ENCODE measurements at regions not wholly inside any gene's neighbourhood (a gene's known extent, or its start where the extent isn't known, plus 50 kb on each side); places are given as distances from the start of the nearest gene placed in this dataset.

DNA sequence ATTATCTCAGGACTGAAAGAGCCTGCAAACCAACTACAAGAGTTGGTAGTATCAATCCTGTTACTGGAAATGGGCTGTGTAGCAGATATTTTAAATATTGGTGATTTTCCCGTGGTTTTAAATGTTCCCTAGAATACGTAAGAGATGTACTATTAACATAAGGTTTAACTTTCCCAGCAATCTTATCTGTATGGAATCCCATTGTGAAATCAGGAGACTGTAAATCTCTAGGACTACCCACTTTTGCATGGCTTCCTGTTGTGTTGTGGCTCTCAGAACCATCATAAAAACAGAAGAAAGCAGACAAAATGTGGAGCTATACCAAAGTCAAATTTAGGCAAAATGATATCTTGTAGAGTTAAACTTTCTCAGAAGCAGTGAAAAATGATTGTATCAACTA, 641.5 kb upstream of the SETBP1 start:
- H3K9me3 ChIP-seq (ENCODE audit: control insufficient read depth, insufficient read depth, low read depth, low read length): no peaks in the 10 kb centered on the region
- H4K20me1 ChIP-seq (ENCODE audit: control insufficient read depth, extremely low read depth, insufficient read depth, low read length): no peaks in the 10 kb centered on the region
- H3K27me3 ChIP-seq (ENCODE audit: control insufficient read depth, insufficient read depth, low read length): no peaks in the 10 kb centered on the region
- H3K27ac ChIP-seq (ENCODE audit: insufficient read depth, low read length): no peak overlapping the region
- H3K4me2 ChIP-seq (ENCODE audit: extremely low read depth, insufficient read depth, low read length): no peak overlapping the region
- no peaks in the 10 kb centered on the region for H3K4me1 ChIP-seq (ENCODE audit: control insufficient read depth, extremely low read depth, insufficient read depth, low read length)
- H3K36me3 ChIP-seq (ENCODE audit: control insufficient read depth, insufficient read depth, low read length): no peaks in the 10 kb centered on the region
- H3K4me3 ChIP-seq (replicated peaks in 1 of 4; ENCODE audit: control extremely low read depth in 1 of 4, insufficient read depth in 1 of 4, low read depth in 3 of 4, low read length in 4 of 4): no peak overlapping the region
- no peak overlapping the region for H3K9ac ChIP-seq (ENCODE audit: insufficient read depth, low read length)
- no peaks in the 10 kb centered on the region for H3K79me2 ChIP-seq (ENCODE audit: control insufficient read depth, insufficient read depth, low read length)
- TF ChIP-seq EZH2 (IDR thresholded peaks at IDR 0.05; ENCODE audit: low read length, missing control alignments): no peak
- TF ChIP-seq, protein P1, sequence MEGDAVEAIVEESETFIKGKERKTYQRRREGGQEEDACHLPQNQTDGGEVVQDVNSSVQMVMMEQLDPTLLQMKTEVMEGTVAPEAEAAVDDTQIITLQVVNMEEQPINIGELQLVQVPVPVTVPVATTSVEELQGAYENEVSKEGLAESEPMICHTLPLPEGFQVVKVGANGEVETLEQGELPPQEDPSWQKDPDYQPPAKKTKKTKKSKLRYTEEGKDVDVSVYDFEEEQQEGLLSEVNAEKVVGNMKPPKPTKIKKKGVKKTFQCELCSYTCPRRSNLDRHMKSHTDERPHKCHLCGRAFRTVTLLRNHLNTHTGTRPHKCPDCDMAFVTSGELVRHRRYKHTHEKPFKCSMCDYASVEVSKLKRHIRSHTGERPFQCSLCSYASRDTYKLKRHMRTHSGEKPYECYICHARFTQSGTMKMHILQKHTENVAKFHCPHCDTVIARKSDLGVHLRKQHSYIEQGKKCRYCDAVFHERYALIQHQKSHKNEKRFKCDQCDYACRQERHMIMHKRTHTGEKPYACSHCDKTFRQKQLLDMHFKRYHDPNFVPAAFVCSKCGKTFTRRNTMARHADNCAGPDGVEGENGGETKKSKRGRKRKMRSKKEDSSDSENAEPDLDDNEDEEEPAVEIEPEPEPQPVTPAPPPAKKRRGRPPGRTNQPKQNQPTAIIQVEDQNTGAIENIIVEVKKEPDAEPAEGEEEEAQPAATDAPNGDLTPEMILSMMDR (conservative IDR thresholded peaks at IDR 0.05 in 1 of 2, IDR thresholded peaks at IDR 0.05 in 1 of 2; ENCODE audit: low read depth in 1 of 2, low read length in 2 of 2): no peak
- H2AFZ ChIP-seq (ENCODE audit: low read length): no peak overlapping the region
- DNase-seq (ENCODE audit: low read depth in 2 of 2): peak in 1 of 2 donors; percentile 3

DNA sequence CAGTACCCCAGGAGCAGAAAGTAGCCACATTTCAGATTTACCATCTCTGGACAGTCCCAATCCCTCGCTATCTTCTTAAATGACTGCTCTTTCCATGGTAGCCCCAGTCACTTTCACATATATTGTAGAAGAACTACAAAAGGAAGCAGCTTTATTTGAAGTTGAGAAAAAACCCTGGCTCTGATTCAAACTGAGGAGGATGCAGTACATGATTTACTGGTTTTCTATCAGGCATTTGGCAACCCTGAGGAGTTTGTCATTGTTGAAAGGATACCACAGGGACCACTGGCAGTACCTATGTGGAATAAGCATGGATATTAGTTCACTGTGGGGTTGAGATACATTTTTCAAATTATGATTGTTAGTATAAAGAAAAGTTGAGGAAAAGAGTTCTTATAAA, 640.9 kb upstream of the SETBP1 start:
- Histone ChIP-seq H3K36me3 (ENCODE audit: control insufficient read depth, insufficient read depth, low read length) (no peaks in the 10 kb centered on the region), H3K4me1 (ENCODE audit: control insufficient read depth, extremely low read depth, insufficient read depth, low read length) (no peaks in the 10 kb centered on the region), H3K4me3 (replicated peaks in 1 of 4; ENCODE audit: control extremely low read depth in 1 of 4, insufficient read depth in 1 of 4, low read depth in 3 of 4, low read length in 4 of 4) (no peak overlapping the region), H3K9me3 (ENCODE audit: control insufficient read depth, insufficient read depth, low read depth, low read length) (no peaks in the 10 kb centered on the region), H4K20me1 (ENCODE audit: control insufficient read depth, extremely low read depth, insufficient read depth, low read length) (no peaks in the 10 kb centered on the region), H3K27me3 (ENCODE audit: control insufficient read depth, insufficient read depth, low read length) (no peaks in the 10 kb centered on the region), H3K79me2 (ENCODE audit: control insufficient read depth, insufficient read depth, low read length) (no peaks in the 10 kb centered on the region), H2AFZ (ENCODE audit: low read length) (no peak overlapping the region), H3K4me2 (ENCODE audit: extremely low read depth, insufficient read depth, low read length) (no peak overlapping the region), H3K9ac (ENCODE audit: insufficient read depth, low read length) (no peak overlapping the region), H3K27ac (ENCODE audit: insufficient read depth, low read length) (no peak overlapping the region)
- DNase-seq (ENCODE audit: low read depth in 2 of 2): no peak
- TF ChIP-seq, protein P1 (conservative IDR thresholded peaks at IDR 0.05 in 1 of 2, IDR thresholded peaks at IDR 0.05 in 1 of 2; ENCODE audit: low read depth in 1 of 2, low read length in 2 of 2): no peak
- no peak for TF ChIP-seq EZH2 (IDR thresholded peaks at IDR 0.05; ENCODE audit: low read length, missing control alignments)

DNA sequence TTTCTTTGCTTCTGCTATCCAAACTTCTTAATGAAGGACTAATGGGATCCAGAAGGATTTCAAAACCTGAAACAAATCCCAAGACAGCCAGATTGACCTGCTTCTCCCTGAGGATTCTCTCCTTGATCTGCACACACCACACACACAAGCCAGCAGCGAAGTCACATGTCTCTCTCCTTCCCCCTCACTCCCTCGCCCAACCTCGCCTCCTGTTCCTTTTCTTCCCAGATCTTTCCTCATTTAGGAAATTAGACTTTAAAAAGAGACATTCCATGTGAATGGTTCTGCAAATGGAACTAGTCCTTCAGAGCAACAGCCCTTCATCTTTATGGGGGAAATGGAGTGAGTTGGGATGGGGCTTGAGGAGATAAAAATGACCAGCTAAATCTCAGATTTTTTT, 639.1 kb upstream of the SETBP1 start:
- H3K9ac ChIP-seq (ENCODE audit: insufficient read depth, low read length): no peak overlapping the region
- H2AFZ ChIP-seq (ENCODE audit: low read length): no peak overlapping the region
- H3K4me1 ChIP-seq (ENCODE audit: control insufficient read depth, extremely low read depth, insufficient read depth, low read length): no peaks in the 10 kb centered on the region
- TF ChIP-seq EZH2 (IDR thresholded peaks at IDR 0.05; ENCODE audit: low read length, missing control alignments): no peak
- TF ChIP-seq, protein P1 (conservative IDR thresholded peaks at IDR 0.05 in 1 of 2, IDR thresholded peaks at IDR 0.05 in 1 of 2; ENCODE audit: low read depth in 1 of 2, low read length in 2 of 2): no peak
- DNase-seq (ENCODE audit: low read depth in 2 of 2): no peak
- no peaks in the 10 kb centered on the region for H3K27me3 ChIP-seq (ENCODE audit: control insufficient read depth, insufficient read depth, low read length)
- H3K9me3 ChIP-seq (ENCODE audit: control insufficient read depth, insufficient read depth, low read depth, low read length): no peaks in the 10 kb centered on the region
- H3K79me2 ChIP-seq (ENCODE audit: control insufficient read depth, insufficient read depth, low read length): no peaks in the 10 kb centered on the region
- no peak overlapping the region for H3K4me2 ChIP-seq (ENCODE audit: extremely low read depth, insufficient read depth, low read length)
- H3K27ac ChIP-seq (ENCODE audit: insufficient read depth, low read length): no peak overlapping the region
- no peaks in the 10 kb centered on the region for H4K20me1 ChIP-seq (ENCODE audit: control insufficient read depth, extremely low read depth, insufficient read depth, low read length)
- H3K36me3 ChIP-seq (ENCODE audit: control insufficient read depth, insufficient read depth, low read length): no peaks in the 10 kb centered on the region
- no peak overlapping the region for H3K4me3 ChIP-seq (replicated peaks in 1 of 4; ENCODE audit: control extremely low read depth in 1 of 4, insufficient read depth in 1 of 4, low read depth in 3 of 4, low read length in 4 of 4)
